ENCODE measurements at regions not wholly inside any gene's neighbourhood (a gene's known extent, or its start where the extent isn't known, plus 50 kb on each side); places are given as distances from the start of the nearest gene placed in this dataset.

- TF ChIP-seq CTCF (IDR thresholded peaks at IDR 0.05), result no peak
These were observed 762.4 kb upstream of the SLC35B3 start for GRCh38 chr6:9197726-9198125.

GRCh38 chr6:9195322-9195721 lies 760.0 kb upstream of the SLC35B3 start:
- no CpG with 5 or more reads among the region's 1 CpG for whole genome bisulfite sequencing (ENCODE audit: insufficient coverage)
- no peak for TF ChIP-seq CTCF (IDR thresholded peaks at IDR 0.05)
- intact Hi-C loops (cut with micrococcal nuclease), result no loop called here

More at GRCh38 chr6:9197726-9198125, 762.4 kb upstream of the SLC35B3 start:
- H3K4me3 ChIP-seq (replicated peaks in 1 of 3; ENCODE audit: low read depth in 2 of 3, low read length in 3 of 3), result no peak overlapping the region
- H3K27me3 Mint-ChIP-seq (ENCODE audit: low read depth in 3 of 3), result peaks cover 0 to 2% (median 0%) of the 10 kb centered on the region in 3 donors
- H3K9me3 Mint-ChIP-seq, result peaks cover 0 to 2% (median 0%) of the 10 kb centered on the region in 7 donors
- H3K27me3 ChIP-seq (ENCODE audit: control insufficient read depth in 2 of 2, insufficient read depth in 2 of 2, low read length in 2 of 2), result no peaks in the 10 kb centered on the region
- intact Hi-C loops (cut with micrococcal nuclease), result no loop called here
- no peaks in the 10 kb centered on the region for H3K79me2 ChIP-seq (ENCODE audit: insufficient read depth, low read length)
- no peak overlapping the region for H3K4me2 ChIP-seq (replicated peaks; ENCODE audit: extremely low read depth, low read length, poor library complexity, severe bottlenecking)
- no peaks in the 10 kb centered on the region for H3K36me3 Mint-ChIP-seq
- no peak for DNase-seq
- no peak overlapping the region for H2AFZ ChIP-seq (ENCODE audit: insufficient read depth, low read depth, low read length, poor library complexity, severe bottlenecking)
- H3K4me1 Mint-ChIP-seq, result no peaks in the 10 kb centered on the region
- no peak overlapping the region for H3K4me3 Mint-ChIP-seq
- H4K20me1 ChIP-seq (ENCODE audit: insufficient read depth, low read length), result no peaks in the 10 kb centered on the region
- H3K27ac Mint-ChIP-seq, result no peak overlapping the region
- H3K9me3 ChIP-seq (replicated peaks in 1 of 2; ENCODE audit: control insufficient read depth in 1 of 2, insufficient read depth in 1 of 2, low read length in 2 of 2), result no peaks in the 10 kb centered on the region
- H3K9ac ChIP-seq (ENCODE audit: insufficient read depth, low read length, poor library complexity, severe bottlenecking), result no peak overlapping the region
- no CpG with 5 or more reads among the region's 3 CpGs for WGBS (ENCODE audit: insufficient coverage)
- no peak overlapping the region for H3K27ac ChIP-seq (ENCODE audit: low read depth in 1 of 2, low read length in 2 of 2)
- no peaks in the 10 kb centered on the region for H3K36me3 ChIP-seq (replicated peaks in 1 of 2; ENCODE audit: control insufficient read depth in 1 of 2, insufficient read depth in 2 of 2, low read length in 2 of 2)
- no peaks in the 10 kb centered on the region for H3K4me1 ChIP-seq (ENCODE audit: control insufficient read depth in 1 of 2, insufficient read depth in 2 of 2, low read length in 2 of 2)

More at GRCh38 chr6:9195322-9195721, 760.0 kb upstream of the SLC35B3 start:
- Histone ChIP-seq H2AFZ (ENCODE audit: insufficient read depth, low read depth, low read length, poor library complexity, severe bottlenecking) (no peak overlapping the region), H3K36me3 (replicated peaks in 1 of 2; ENCODE audit: control insufficient read depth in 1 of 2, insufficient read depth in 2 of 2, low read length in 2 of 2) (no peaks in the 10 kb centered on the region), H3K79me2 (ENCODE audit: insufficient read depth, low read length) (no peaks in the 10 kb centered on the region), H3K4me3 (replicated peaks in 1 of 3; ENCODE audit: low read depth in 2 of 3, low read length in 3 of 3) (no peak overlapping the region), H3K4me1 (ENCODE audit: control insufficient read depth in 1 of 2, insufficient read depth in 2 of 2, low read length in 2 of 2) (no peaks in the 10 kb centered on the region), H3K27me3 (ENCODE audit: control insufficient read depth in 2 of 2, insufficient read depth in 2 of 2, low read length in 2 of 2) (no peaks in the 10 kb centered on the region), H3K4me2 (replicated peaks; ENCODE audit: extremely low read depth, low read length, poor library complexity, severe bottlenecking) (no peak overlapping the region), H3K27ac (ENCODE audit: low read depth in 1 of 2, low read length in 2 of 2) (no peak overlapping the region), H3K9ac (ENCODE audit: insufficient read depth, low read length, poor library complexity, severe bottlenecking) (no peak overlapping the region), H3K9me3 (replicated peaks in 1 of 2; ENCODE audit: control insufficient read depth in 1 of 2, insufficient read depth in 1 of 2, low read length in 2 of 2) (no peaks in the 10 kb centered on the region), H4K20me1 (ENCODE audit: insufficient read depth, low read length) (no peaks in the 10 kb centered on the region)
- peaks cover 0 to 2% (median 0%) of the 10 kb centered on the region in 7 donors for H3K9me3 Mint-ChIP-seq
- H3K4me1 Mint-ChIP-seq, result no peaks in the 10 kb centered on the region
- H3K36me3 Mint-ChIP-seq, result no peaks in the 10 kb centered on the region
- no peak for DNase-seq
- H3K27ac Mint-ChIP-seq, result no peak overlapping the region
- H3K4me3 Mint-ChIP-seq, result no peak overlapping the region
- H3K27me3 Mint-ChIP-seq (ENCODE audit: low read depth in 3 of 3), result peaks cover 0 to 2% (median 0%) of the 10 kb centered on the region in 3 donors
